HCEC 1CT (cell line): ENCODE measurements at regions not wholly inside any gene's neighbourhood (a gene's known extent, or its start where the extent isn't known, plus 50 kb on each side); places are given as distances from the start of the nearest gene placed in this dataset.

Source experiments
- DNase-seq: peaks from one replicate; pipeline ENCODE4 v3.0.0-alpha.2; 2017

- no peak for DNase-seq
Observed at GRCh38 chr4:108567831-108568230, 52.5 kb upstream of the RPL34 start.

- no peak for DNase-seq
Observed at GRCh38 chr4:108561116-108561515, 59.3 kb upstream of the RPL34 start.

GRCh38 chr4:108560616-108561015, 59.8 kb upstream of the RPL34 start:
- DNase-seq: no peak

GRCh38 chr4:108559911-108560310, 60.5 kb upstream of the RPL34 start:
- no peak for DNase-seq

DNA sequence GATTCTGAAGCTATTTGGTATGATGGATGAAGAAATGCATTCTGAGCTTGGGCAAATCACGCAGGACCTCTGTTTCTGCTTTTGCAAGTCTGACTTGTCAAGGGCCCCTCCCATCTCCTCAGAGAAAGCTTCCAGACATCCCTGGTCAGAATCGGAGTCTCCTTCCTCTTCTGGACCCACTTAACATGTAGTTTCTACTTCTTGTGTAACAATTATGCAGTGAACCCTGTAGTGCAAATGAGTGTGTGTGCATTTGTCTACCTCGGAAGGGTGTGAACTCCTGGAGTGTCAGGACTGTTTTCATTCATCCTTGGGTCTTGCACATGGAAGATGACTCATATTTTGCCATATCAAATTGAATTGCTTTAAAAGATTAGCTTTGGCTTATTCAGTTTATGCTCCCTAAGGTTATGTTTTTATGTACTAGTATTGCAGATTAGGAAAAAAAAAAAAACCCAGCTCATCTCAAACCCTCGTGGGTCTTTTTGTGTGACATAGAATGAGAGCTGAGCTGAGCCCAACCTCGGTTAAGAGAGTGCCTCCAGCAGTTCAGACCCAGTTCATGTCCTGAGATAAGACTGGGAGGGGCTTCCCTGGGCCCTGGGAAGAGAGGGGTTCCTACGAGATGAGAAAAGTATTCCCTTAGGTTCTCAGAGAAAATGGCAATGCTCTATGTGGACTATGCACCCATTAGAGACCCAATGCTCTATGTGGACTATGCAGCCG, 61.1 kb upstream of the RPL34 start:
- DNase-seq: no peak

DNA sequence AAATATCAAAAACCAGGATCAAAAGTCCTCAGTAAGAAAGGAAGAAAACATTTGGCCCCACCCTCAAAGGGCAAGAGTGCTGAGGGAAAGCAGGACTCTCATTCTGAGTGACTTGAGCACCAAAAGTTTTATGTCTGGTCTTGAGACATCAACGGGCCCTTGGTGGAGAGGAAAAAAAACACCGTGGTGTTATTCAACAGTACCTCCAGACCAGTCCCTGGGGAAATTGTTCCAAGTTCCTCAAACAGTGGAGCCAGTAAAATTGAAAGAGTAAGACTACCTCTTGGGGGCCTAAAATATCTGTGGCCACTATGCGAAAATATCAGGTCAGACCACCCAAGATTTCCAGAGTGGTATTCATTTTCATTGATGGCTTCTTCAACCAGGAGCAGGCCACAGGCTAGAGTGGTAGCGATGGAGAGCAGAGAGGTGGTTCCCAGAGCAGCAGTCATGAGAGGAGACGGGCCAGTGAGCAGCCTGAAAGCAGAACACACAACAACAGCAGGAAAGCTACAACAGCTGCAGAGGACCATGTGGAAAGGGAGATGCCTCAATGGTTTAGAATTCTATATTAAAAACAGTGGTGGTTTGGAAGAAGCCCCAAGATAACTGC, 63.7 kb upstream of the RPL34 start:
- no peak for DNase-seq

- DNase-seq: no peak
Observed at GRCh38 chr4:108556166-108556565, 64.2 kb upstream of the RPL34 start.

GRCh38 chr4:108555701-108556100, 64.7 kb upstream of the RPL34 start:
- no peak for DNase-seq

DNA sequence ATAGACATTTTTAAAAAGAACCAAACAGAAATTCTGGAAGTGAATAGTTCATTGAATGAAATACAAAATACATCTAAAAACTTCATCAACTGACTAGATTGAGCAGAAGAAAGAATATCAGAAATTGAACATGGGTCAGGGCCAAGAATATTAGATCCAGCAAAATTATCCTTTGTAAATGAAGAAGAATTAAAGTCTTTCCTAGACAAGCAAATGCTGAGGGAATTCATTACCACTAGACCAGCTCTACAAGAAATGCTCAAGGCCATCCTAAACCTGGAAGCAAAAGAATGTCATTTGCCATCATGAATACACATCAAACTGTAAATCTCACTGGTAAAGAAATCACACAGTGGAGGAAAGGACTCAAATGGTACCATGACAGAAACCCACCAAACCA, 72.7 kb upstream of the RPL34 start:
- DNase-seq: no peak

DNA sequence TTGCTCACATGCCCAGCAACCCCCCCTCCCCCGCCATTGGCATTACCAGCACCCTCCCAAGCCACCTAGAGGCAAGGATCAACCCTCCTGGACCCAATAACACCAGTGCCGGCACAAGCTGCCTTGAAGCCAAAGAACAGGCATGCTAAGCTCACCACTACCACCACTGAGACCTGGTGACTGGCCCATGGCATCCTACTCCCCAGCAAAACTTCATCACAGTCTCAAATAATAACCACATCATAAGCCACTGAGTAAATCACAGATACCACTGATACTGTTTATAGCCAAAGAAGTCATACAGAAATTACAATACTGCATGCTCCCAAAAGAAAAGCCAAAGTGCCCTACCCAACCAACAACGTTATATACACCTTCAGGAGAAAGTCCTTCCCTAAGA, 73.6 kb upstream of the RPL34 start:
- DNase-seq: no peak

DNA sequence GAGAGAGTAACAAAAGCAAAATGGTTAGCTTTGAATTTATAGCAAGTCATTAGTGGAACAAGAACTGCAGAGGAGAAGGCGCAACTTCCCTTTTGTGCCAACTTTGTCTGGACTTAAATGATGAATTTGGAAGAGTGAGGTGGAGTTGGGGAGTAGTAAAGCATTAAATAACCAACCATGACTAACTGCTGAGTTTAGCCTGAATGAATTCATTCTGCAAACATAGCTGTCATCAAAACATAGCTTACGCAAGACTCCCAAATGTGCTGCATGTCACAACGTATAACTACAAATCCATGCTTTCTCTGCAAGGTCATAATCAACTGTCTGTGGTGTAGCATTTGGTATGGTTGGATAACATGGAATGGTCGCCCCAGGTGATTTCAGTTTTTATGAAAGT, 75.9 kb upstream of the RPL34 start:
- DNase-seq: peak; percentile 57

DNA sequence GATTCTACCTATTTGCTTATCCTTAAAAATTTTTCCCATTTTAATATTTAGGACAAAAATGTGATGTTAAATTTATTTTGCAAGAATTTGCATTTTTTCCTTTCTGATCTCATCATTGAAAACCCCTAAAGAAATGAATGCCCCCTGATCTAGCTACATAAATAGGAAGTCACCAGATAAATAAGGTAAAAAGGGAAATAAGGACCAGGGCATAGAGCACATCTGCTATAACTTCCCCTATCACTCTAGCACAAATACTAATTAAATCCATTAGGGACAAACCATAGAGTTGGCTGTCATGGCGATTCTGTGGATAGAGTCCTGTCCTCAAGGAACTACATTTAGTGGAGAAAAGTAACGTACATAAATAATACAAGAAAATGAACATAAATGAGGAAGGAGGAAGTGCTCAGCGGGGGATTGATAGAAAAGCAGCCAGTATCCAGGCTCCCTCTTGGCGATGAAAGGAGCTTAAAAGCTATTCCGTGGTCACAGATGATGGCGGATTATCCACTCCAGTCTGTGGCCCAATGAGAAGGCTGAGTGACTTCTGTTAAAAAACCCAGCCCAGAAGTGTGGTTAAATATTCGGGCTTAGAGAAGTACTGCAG, 76.9 kb upstream of the RPL34 start:
- no peak for DNase-seq

- no peak for DNase-seq
Observed at GRCh38 chr4:108540536-108540935, 79.8 kb upstream of the RPL34 start.

DNA sequence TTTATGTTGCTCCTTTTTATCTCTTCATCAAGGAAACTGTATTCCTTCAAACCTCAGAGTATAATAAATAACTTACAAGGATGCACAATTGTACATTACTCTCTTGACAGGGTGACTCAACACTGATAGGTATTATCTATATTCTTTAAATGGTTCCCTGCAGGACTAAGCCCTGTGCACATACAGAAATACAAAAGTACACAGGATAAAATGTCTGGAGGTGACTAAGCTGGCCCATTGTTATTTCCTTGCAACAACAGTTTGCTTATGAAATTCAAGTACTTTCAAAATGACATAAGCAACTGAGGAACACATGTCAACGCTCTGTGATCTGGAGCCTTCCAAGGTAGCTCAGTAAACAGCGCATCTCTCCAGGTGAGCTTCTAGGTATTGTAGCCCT, 83.8 kb upstream of the RPL34 start:
- DNase-seq: no peak

- no peak for DNase-seq
Observed at GRCh38 chr4:108535757-108536156, 84.6 kb upstream of the RPL34 start.

DNA sequence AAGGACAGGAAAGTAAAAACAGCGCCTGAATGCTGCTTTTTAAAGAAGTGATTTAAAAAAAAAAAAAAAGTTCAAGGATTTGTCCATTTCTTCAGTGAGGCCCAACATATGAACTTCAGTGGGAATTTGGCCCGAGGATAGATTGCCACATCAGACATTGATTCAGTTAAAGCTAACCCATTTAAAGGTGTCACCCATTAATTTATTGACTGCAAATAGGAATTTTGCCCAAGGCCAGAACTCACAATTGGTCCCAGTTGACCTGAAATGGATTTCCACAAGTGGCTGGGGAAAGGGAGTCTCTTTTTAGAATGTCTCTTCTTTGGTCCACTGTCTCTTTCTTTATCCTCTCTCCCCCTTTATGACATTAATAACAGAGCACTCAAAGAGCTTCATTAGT, 86.5 kb upstream of the RPL34 start:
- DNase-seq: no peak

- no peak for DNase-seq
Observed at GRCh38 chr4:108533245-108533844, 87.0 kb upstream of the RPL34 start.

GRCh38 chr4:108532738-108533137, 87.6 kb upstream of the RPL34 start:
- DNase-seq: no peak

GRCh38 chr4:108532187-108532586, 88.2 kb upstream of the RPL34 start:
- DNase-seq: no peak

DNA sequence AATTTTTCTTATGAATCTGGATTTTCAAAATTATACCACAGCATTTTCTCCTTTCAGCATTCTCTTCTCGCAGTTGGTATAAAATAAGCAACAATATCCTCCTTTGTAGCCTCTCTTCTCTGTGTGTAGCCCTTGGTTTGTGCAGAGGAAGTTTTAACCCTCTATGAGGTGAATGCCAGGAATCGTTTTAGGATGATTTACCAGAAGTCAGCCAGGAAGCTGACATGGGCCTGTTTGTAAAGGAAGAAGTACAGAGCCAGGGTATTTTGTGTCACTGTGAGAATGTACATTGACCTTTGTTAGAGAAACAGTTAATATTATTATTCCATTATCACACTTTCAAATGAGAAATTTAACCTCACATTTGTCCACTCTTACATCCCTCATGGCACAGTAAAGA, 88.9 kb upstream of the RPL34 start:
- DNase-seq: no peak

GRCh38 chr4:108529984-108530905, 90.1 kb upstream of the RPL34 start:
- no peak for DNase-seq

DNA sequence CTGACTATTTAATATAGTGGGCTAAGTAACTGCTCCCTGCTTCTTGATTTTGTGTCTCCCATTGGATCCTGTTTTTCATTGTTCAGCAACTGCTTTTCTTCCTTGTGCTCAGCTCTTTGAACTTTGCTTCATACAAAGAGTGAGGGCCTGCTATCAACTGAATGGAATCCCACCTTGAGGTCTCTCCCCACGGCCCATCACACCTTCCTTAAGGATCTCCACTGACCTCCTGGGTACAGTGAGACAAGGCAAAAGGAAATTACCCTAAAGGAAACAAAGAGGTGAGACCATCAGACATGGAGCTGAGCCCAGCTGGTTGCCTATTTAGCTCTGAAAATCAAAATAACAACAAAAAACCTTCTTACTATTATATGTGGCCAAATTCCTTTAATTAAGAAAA, 91.3 kb upstream of the RPL34 start:
- DNase-seq: no peak

GRCh38 chr4:108527723-108528122, 92.7 kb upstream of the RPL34 start:
- no peak for DNase-seq
